ENCODE measurements at regions not wholly inside any gene's neighbourhood (a gene's known extent, or its start where the extent isn't known, plus 50 kb on each side); places are given as distances from the start of the nearest gene placed in this dataset.

DNA sequence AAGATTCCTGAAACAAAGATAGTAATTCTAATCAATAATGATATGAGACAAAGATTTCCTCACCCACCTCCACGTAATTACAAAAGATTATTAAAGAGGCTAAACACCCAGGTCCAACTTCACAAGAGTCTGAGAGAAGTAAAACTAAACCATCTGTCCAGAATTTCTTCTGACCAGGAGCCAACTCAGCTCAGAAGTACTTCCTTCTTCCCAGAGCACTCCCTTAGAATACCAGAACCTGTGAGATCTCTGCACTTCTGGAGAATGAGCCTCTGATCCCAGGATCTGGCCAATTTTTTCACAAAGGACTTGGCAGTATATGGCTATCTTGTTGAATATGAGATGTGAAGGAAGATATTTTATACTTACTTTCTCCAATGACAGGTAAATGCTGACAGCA, 120.6 kb upstream of the PALMD start:
- TF ChIP-seq POLR2AphosphoS5 (IDR thresholded peaks at IDR 0.05; ENCODE audit: low read depth, low read length) (no peak), TAF1 (IDR thresholded peaks at IDR 0.05; ENCODE audit: borderline replicate concordance, insufficient read depth, low read length) (no peak)
- TF ChIP-seq, protein P1, sequence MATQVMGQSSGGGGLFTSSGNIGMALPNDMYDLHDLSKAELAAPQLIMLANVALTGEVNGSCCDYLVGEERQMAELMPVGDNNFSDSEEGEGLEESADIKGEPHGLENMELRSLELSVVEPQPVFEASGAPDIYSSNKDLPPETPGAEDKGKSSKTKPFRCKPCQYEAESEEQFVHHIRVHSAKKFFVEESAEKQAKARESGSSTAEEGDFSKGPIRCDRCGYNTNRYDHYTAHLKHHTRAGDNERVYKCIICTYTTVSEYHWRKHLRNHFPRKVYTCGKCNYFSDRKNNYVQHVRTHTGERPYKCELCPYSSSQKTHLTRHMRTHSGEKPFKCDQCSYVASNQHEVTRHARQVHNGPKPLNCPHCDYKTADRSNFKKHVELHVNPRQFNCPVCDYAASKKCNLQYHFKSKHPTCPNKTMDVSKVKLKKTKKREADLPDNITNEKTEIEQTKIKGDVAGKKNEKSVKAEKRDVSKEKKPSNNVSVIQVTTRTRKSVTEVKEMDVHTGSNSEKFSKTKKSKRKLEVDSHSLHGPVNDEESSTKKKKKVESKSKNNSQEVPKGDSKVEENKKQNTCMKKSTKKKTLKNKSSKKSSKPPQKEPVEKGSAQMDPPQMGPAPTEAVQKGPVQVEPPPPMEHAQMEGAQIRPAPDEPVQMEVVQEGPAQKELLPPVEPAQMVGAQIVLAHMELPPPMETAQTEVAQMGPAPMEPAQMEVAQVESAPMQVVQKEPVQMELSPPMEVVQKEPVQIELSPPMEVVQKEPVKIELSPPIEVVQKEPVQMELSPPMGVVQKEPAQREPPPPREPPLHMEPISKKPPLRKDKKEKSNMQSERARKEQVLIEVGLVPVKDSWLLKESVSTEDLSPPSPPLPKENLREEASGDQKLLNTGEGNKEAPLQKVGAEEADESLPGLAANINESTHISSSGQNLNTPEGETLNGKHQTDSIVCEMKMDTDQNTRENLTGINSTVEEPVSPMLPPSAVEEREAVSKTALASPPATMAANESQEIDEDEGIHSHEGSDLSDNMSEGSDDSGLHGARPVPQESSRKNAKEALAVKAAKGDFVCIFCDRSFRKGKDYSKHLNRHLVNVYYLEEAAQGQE (IDR thresholded peaks at IDR 0.05; ENCODE audit: insufficient read depth in 1 of 2, low read depth in 2 of 2, low read length in 2 of 2), result no peak
